GM12878 (cell line): ENCODE measurements at regions not wholly inside any gene's neighbourhood (a gene's known extent, or its start where the extent isn't known, plus 50 kb on each side); places are given as distances from the start of the nearest gene placed in this dataset.

Source experiments
- ATAC-seq: fragments of 200-7000 bp; cut with Tn5 transposase; 3 replicates; pipeline ENCODE4 v1.9.1; 2020; ENCODE audit warnings: mild to moderate bottlenecking, moderate library complexity
- BruUV-seq: library from RNA; stranded (reverse); fragments of 400-500 nt; replicated peaks from 2 replicates; lab custom pipeline; 2021; lab: Mats Ljungman, UMichigan
- CTCF ChIA-PET: fragments of 300-600 bp; sonication (Branson Sonifier 250); formaldehyde crosslinking; extraction: SDS; loops from one replicate; lab custom pipeline; 2021; ENCODE audit warnings: inconsistent platforms; lab: Yijun Ruan, JAX
- POLR2A ChIA-PET: fragments of 350-600 bp; formaldehyde crosslinking; extraction: SDS; loops from one replicate; lab custom pipeline; 2021; ENCODE audit warnings: inconsistent platforms; lab: Charles Lee
- RAD21 ChIA-PET: fragments of 300-600 bp; sonication (Branson Sonifier 250); formaldehyde crosslinking; loops from one replicate; lab custom pipeline; 2023; ENCODE audit warnings: antibody characterized with exemption; ENCODE audit not compliant: unreplicated experiment; lab: Charles Lee
- SMC1A ChIA-PET: fragments of 300-600 bp; sonication (Branson Sonifier 250); formaldehyde crosslinking; loops from one replicate; lab custom pipeline; 2023; ENCODE audit not compliant: unreplicated experiment, uncharacterized antibody; lab: Charles Lee
- DNase-seq: peaks from one replicate; pipeline ENCODE4 v3.0.0-alpha.2; 2011; ENCODE audit warnings: low read depth, low spot score
- FAIRE-seq: peaks from 3 replicates; lab custom pipeline; 2011; peaks lifted over from hg19 to GRCh38; lab: Jason Lieb, UNC
- H2AFZ ChIP-seq: 2 replicates; pipeline ENCODE4 v1.6.0; 2011; ENCODE audit warnings: low read depth, low read length, control low read depth; ENCODE audit not compliant: control insufficient read depth
- H3K27ac ChIP-seq: 2 replicates; pipeline ENCODE4 v1.5.1; 2011; ENCODE audit warnings: control low read depth; ENCODE audit not compliant: control insufficient read depth, insufficient read depth
- H3K27me3 ChIP-seq, 2 experiments: replicated peaks in 1 of 2; 2 replicates each; pipeline versions ENCODE4 v1.6.0 to v1.6.1; 2011; ENCODE audit warnings: low read length in 1 of 2; ENCODE audit not compliant: control insufficient read depth in 2 of 2, insufficient read depth in 2 of 2
- H3K36me3 ChIP-seq, 2 experiments: 2 replicates each; pipeline ENCODE4 v1.5.1; 2011; ENCODE audit warnings: low read length in 1 of 2; ENCODE audit not compliant: control insufficient read depth in 2 of 2, insufficient read depth in 2 of 2
- H3K4me1 ChIP-seq: 2 replicates; pipeline ENCODE4 v1.6.1; 2011; ENCODE audit warnings: mild to moderate bottlenecking, low read length, moderate library complexity, mixed read lengths; ENCODE audit not compliant: control insufficient read depth, insufficient read depth
- H3K4me2 ChIP-seq: 2 replicates; pipeline ENCODE4 v1.6.0; 2011; ENCODE audit warnings: control low read depth; ENCODE audit not compliant: control insufficient read depth, insufficient read depth
- H3K4me3 ChIP-seq: fragments of 200-600 bp; sonication (generic); 2 replicates; pipeline ENCODE4 v1.5.1; 2016
- H3K79me2 ChIP-seq: 2 replicates; pipeline ENCODE4 v1.6.0; 2011; ENCODE audit warnings: low read length; ENCODE audit not compliant: control insufficient read depth, insufficient read depth
- H3K9ac ChIP-seq: 2 replicates; pipeline ENCODE4 v1.8.0; 2011; ENCODE audit warnings: low read length, control low read depth, mixed read lengths; ENCODE audit not compliant: control insufficient read depth, insufficient read depth
- H3K9me3 ChIP-seq: replicated peaks from 3 replicates; pipeline ENCODE4 v1.5.1; 2011; ENCODE audit warnings: mild to moderate bottlenecking, low read length; ENCODE audit not compliant: control insufficient read depth, insufficient read depth
- H4K20me1 ChIP-seq: 2 replicates; pipeline ENCODE4 v1.6.0; 2011; ENCODE audit not compliant: control insufficient read depth, insufficient read depth
- CBX5 ChIP-seq: sonication (generic); IDR thresholded peaks from 2 replicates; pipeline ENCODE4 v1.6.1; 2016; ENCODE audit warnings: low read depth, moderate library complexity, mild to moderate bottlenecking, inconsistent platforms
- GATAD2B ChIP-seq: fragments of 450-650 bp; conservative IDR thresholded peaks from 2 replicates; pipeline ENCODE4 v1.6.1; 2017; ENCODE audit warnings: low read depth, mild to moderate bottlenecking, moderate library complexity
- HCFC1 ChIP-seq: fragments of 150-350 bp; IDR thresholded peaks from 2 replicates; pipeline ENCODE4 v1.6.1; 2014; ENCODE audit warnings: low read length
- JUNB ChIP-seq: IDR thresholded peaks from 2 replicates; pipeline ENCODE4 v1.6.1; 2016; ENCODE audit warnings: antibody characterized with exemption, mild to moderate bottlenecking
- KLF5 ChIP-seq: fragments of 450-650 bp; IDR thresholded peaks from 2 replicates; pipeline ENCODE4 v1.6.1; 2014; ENCODE audit warnings: mild to moderate bottlenecking; ENCODE audit not compliant: partially characterized antibody
- MYC ChIP-seq: IDR thresholded peaks from 2 replicates; pipeline ENCODE4 v1.6.1; 2011; ENCODE audit warnings: mild to moderate bottlenecking, low read length, moderate library complexity, inconsistent platforms; ENCODE audit not compliant: insufficient read depth, insufficient replicate concordance, insufficient read length, severe bottlenecking
- RELA ChIP-seq: fragments of 450-650 bp; IDR thresholded peaks from 2 replicates; pipeline ENCODE4 v1.8.0; 2014; ENCODE audit warnings: borderline replicate concordance; ENCODE audit not compliant: partially characterized antibody
- SMAD5 ChIP-seq: IDR thresholded peaks from 2 replicates; pipeline ENCODE4 v1.6.1; 2016; ENCODE audit warnings: antibody characterized with exemption, low read depth
- SMARCA5 ChIP-seq: fragments of 450-650 bp; IDR thresholded peaks from 2 replicates; pipeline ENCODE4 v1.6.1; 2017; ENCODE audit warnings: mild to moderate bottlenecking
- SREBF2 ChIP-seq: IDR thresholded peaks from 2 replicates; pipeline ENCODE4 v1.6.1; 2012; ENCODE audit warnings: mild to moderate bottlenecking, low read length
- YY1 ChIP-seq: IDR thresholded peaks from 2 replicates; pipeline ENCODE4 v1.6.1; 2011; ENCODE audit warnings: low read depth, mild to moderate bottlenecking, low read length
- ZNF24 ChIP-seq: fragments of 450-650 bp; IDR thresholded peaks from 2 replicates; pipeline ENCODE4 v1.6.1; 2017; ENCODE audit warnings: antibody characterized with exemption, mild to moderate bottlenecking
- ZZZ3 ChIP-seq: IDR thresholded peaks from 2 replicates; pipeline ENCODE4 v1.6.1; 2011; ENCODE audit warnings: low read depth; ENCODE audit not compliant: control insufficient read depth, insufficient read length
- WGBS: methylation state at CpG from one replicate; pipeline ENCODE4 v1.1.6; 2016; ENCODE audit warnings: low lambda C conversion rate; ENCODE audit not compliant: insufficient replicate concordance, insufficient coverage; ENCODE audit errors: missing lambda C conversion rate; 5-methylcytosine and 5-hydroxymethylcytosine counted together
- in situ Hi-C: fragments of 300-500 bp; cut with MboI; formaldehyde crosslinking; loops from 9 replicates; pipeline ENCODE4 v1.14.3; 2018; ENCODE audit warnings: mixed read lengths
- intact Hi-C: fragments of 100-400 bp; cut with micrococcal nuclease; formaldehyde crosslinking; loops from one replicate; pipeline ENCODE4 v1.14.2; 2022; ENCODE audit not compliant: unreplicated experiment
- TF ChIP-seq, protein P1 (sequence below): fragments of 450-650 bp; IDR thresholded peaks from 2 replicates; pipeline ENCODE4 v1.6.1; 2018; ENCODE audit warnings: borderline replicate concordance, mild to moderate bottlenecking; ENCODE audit not compliant: partially characterized antibody
- TF ChIP-seq, protein P2 (sequence below): fragments of 150-350 bp; IDR thresholded peaks from 2 replicates; pipeline ENCODE4 v1.6.1; 2016; ENCODE audit warnings: low read depth, low read length

DNA sequence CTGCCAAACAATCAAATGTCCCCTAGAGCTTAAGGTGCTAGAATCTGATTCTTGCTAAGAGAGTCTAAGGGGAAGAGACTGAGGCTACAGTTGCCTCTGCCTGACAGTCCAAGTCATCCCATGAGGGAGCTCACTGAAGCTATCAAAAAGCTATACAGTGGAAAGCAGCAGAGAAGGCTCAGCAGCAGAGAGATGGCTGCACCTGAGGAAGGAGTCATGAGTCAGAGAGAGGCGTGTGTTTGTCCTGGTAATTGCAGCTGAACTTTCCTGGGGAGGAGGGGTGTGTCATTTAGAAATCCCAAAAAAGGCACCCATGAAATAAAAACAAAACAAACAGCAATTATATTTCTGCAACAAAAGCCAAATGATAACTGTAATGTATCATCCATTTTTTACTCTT, 305.2 kb upstream of the UBE2E3 start:
- Histone ChIP-seq H3K9ac (no peak overlapping the region), H3K4me1 (no peaks in the 10 kb centered on the region)
- TF ChIP-seq ZNF24 (no peak), MYC (no peak), SREBF2 (no peak), YY1 (no peak), ZZZ3 (no peak), JUNB (no peak), SMARCA5 (no peak), RELA (no peak), KLF5 (no peak), HCFC1 (no peak), CBX5 (no peak), SMAD5 (no peak), GATAD2B (no peak)
- TF ChIP-seq, protein P1, sequence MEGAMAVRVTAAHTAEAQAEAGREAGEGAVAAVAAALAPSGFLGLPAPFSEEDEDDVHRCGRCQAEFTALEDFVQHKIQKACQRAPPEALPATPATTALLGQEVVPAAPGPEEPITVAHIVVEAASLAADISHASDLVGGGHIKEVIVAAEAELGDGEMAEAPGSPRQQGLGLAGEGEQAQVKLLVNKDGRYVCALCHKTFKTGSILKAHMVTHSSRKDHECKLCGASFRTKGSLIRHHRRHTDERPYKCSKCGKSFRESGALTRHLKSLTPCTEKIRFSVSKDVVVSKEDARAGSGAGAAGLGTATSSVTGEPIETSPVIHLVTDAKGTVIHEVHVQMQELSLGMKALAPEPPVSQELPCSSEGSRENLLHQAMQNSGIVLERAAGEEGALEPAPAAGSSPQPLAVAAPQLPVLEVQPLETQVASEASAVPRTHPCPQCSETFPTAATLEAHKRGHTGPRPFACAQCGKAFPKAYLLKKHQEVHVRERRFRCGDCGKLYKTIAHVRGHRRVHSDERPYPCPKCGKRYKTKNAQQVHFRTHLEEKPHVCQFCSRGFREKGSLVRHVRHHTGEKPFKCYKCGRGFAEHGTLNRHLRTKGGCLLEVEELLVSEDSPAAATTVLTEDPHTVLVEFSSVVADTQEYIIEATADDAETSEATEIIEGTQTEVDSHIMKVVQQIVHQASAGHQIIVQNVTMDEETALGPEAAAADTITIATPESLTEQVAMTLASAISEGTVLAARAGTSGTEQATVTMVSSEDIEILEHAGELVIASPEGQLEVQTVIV: no peak
- TF ChIP-seq, protein P2, sequence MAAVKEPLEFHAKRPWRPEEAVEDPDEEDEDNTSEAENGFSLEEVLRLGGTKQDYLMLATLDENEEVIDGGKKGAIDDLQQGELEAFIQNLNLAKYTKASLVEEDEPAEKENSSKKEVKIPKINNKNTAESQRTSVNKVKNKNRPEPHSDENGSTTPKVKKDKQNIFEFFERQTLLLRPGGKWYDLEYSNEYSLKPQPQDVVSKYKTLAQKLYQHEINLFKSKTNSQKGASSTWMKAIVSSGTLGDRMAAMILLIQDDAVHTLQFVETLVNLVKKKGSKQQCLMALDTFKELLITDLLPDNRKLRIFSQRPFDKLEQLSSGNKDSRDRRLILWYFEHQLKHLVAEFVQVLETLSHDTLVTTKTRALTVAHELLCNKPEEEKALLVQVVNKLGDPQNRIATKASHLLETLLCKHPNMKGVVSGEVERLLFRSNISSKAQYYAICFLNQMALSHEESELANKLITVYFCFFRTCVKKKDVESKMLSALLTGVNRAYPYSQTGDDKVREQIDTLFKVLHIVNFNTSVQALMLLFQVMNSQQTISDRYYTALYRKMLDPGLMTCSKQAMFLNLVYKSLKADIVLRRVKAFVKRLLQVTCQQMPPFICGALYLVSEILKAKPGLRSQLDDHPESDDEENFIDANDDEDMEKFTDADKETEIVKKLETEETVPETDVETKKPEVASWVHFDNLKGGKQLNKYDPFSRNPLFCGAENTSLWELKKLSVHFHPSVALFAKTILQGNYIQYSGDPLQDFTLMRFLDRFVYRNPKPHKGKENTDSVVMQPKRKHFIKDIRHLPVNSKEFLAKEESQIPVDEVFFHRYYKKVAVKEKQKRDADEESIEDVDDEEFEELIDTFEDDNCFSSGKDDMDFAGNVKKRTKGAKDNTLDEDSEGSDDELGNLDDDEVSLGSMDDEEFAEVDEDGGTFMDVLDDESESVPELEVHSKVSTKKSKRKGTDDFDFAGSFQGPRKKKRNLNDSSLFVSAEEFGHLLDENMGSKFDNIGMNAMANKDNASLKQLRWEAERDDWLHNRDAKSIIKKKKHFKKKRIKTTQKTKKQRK: no peak
- TF ChIP-seq, all 136 proteins: peak for 0
- no peaks in the 10 kb centered on the region for H3K79me2 ChIP-seq
- no peak overlapping the region for H3K4me2 ChIP-seq
- H4K20me1 ChIP-seq: no peaks in the 10 kb centered on the region; the same call in 1 of the 2 replicates
- ATAC-seq: no peak
- DNase-seq: no peak
- no peak overlapping the region for H2AFZ ChIP-seq
- BruUV-seq: no TSS peak
- H3K36me3 ChIP-seq: no peaks in the 10 kb centered on the region
- POLR2A ChIA-PET: no interaction called here
- H3K9me3 ChIP-seq: no peaks in the 10 kb centered on the region
- no peak overlapping the region for H3K27ac ChIP-seq
- in situ Hi-C loops: no loop called here
- no peak for FAIRE-seq
- no peak overlapping the region for H3K4me3 ChIP-seq
- SMC1A ChIA-PET: no interaction called here
- RAD21 ChIA-PET: no interaction called here
- no peaks in the 10 kb centered on the region for H3K27me3 ChIP-seq
- CTCF ChIA-PET: no interaction called here
- WGBS: 0% methylated on average over 1 of the region's 1 CpG
- intact Hi-C loops: no loop called here
